ENCODE measurements at regions not wholly inside any gene's neighbourhood (a gene's known extent, or its start where the extent isn't known, plus 50 kb on each side); places are given as distances from the start of the nearest gene placed in this dataset.

DNA sequence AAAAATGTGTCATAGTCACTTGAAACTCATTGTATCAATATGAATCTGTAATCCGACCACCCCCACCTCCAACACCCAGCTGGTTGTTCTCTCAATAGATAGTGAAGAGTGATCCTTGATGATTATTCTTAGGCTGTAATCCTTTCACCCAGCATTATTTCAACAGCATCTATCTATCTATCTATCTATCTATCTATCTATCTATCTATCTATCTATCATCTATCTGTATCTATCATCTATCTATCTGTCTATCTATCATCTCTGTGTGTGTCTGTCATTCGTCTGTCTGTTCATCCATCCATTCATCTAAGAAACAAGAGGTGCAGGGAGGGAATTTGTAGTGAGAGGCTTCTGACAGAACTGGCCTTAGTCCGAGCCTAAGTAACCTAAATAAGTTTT lies 78.7 kb upstream of the IGSF10 start:
- TF ChIP-seq EZH2 (IDR thresholded peaks at IDR 0.05; ENCODE audit: borderline replicate concordance, low read length) = no peak
- TF ChIP-seq, protein P1, sequence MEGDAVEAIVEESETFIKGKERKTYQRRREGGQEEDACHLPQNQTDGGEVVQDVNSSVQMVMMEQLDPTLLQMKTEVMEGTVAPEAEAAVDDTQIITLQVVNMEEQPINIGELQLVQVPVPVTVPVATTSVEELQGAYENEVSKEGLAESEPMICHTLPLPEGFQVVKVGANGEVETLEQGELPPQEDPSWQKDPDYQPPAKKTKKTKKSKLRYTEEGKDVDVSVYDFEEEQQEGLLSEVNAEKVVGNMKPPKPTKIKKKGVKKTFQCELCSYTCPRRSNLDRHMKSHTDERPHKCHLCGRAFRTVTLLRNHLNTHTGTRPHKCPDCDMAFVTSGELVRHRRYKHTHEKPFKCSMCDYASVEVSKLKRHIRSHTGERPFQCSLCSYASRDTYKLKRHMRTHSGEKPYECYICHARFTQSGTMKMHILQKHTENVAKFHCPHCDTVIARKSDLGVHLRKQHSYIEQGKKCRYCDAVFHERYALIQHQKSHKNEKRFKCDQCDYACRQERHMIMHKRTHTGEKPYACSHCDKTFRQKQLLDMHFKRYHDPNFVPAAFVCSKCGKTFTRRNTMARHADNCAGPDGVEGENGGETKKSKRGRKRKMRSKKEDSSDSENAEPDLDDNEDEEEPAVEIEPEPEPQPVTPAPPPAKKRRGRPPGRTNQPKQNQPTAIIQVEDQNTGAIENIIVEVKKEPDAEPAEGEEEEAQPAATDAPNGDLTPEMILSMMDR (conservative IDR thresholded peaks at IDR 0.05 in 1 of 2, IDR thresholded peaks at IDR 0.05 in 1 of 2; ENCODE audit: extremely low read depth in 1 of 2, insufficient read depth in 1 of 2, low read depth in 1 of 2, low read length in 2 of 2) = no peak
